ENCODE measurements at regions not wholly inside any gene's neighbourhood (a gene's known extent, or its start where the extent isn't known, plus 50 kb on each side); places are given as distances from the start of the nearest gene placed in this dataset.

DNA sequence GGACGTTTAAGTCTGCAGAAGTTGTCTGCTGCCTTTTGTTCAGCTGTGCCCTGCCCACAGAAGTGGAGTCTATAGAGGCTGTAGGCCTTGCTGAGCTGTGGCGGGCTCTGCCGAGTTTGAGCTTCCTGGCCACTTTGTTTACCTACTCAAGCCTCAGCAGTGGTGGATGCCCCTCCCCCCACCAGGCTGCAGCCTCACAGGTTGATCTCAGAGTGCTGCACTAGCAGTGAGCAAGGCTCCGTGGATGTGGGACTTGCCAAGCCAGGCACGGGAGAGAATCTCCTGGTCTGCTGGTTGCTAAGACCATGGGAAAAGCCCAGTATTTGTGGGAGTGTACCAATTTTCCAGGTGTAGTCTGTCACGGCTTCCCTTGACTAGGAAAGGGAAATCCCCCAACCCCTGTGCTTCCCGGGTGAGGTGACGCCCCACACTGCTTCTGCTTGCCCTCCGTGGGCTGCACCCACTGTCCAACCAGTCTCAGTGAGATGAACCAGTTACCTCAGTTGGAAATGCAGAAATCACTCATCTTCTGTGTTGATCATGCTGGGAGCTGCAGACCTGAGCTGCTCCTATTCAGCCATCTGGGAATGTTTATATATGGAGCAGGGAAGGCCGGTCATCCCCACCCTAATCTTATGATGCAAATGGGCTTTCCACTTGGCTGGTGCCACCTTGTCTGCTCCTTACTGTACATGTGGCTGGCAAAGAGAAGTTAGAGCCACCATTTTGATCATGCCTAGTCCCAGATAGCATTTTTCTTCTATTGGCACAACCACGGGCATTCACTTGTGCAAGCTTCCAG lies 156.9 kb upstream of the ITGA6 start:
- H3K4me1 ChIP-seq, result no peaks in the 10 kb centered on the region
- TF ChIP-seq POLR2AphosphoS5 (IDR thresholded peaks at IDR 0.05) (no peak), CTCF (IDR thresholded peaks at IDR 0.05 in 8 of 11, conservative IDR thresholded peaks at IDR 0.05 in 3 of 11) (no peak), POLR2A (IDR thresholded peaks at IDR 0.05) (no peak)
- no peak overlapping the region for H3K27ac ChIP-seq
- no peak for DNase-seq
- no peaks in the 10 kb centered on the region for H3K36me3 ChIP-seq
- H3K9me3 ChIP-seq, result no peaks in the 10 kb centered on the region
- H3K4me3 ChIP-seq, result no peak overlapping the region
- H3K27me3 ChIP-seq (replicated peaks in 1 of 7), result peaks cover 0 to 18% (median 0%) of the 10 kb centered on the region in 7 donors
- intact Hi-C loops (cut with DNase I; ENCODE audit: low total_unique reads), result no loop called here
- 66 to 82% (median 69%) methylated on average over 9 to 11 of the region's 11 CpGs for WGBS, 5 donors

GRCh38 chr2:172273910-172274571 lies 153.3 kb upstream of the ITGA6 start:
- intact Hi-C loops (cut with DNase I; ENCODE audit: low total_unique reads), result no loop called here
- Histone ChIP-seq H3K27me3 (replicated peaks in 1 of 7) (peaks cover 0 to 20% (median 0%) of the 10 kb centered on the region in 7 donors), H3K27ac (no peak overlapping the region), H3K4me3 (no peak overlapping the region), H3K36me3 (no peaks in the 10 kb centered on the region), H3K4me1 (no peaks in the 10 kb centered on the region), H3K9me3 (peaks cover 0 to 9% (median 0%) of the 10 kb centered on the region in 8 donors)
- no peak for DNase-seq
- no peak for TF ChIP-seq CTCF (IDR thresholded peaks at IDR 0.05 in 8 of 11, conservative IDR thresholded peaks at IDR 0.05 in 3 of 11)
- TF ChIP-seq POLR2A (IDR thresholded peaks at IDR 0.05), result no peak
- no peak for TF ChIP-seq POLR2AphosphoS5 (IDR thresholded peaks at IDR 0.05)
- 49 to 68% (median 64%) methylated on average over 6 of the region's 6 CpGs for WGBS, 5 donors

GRCh38 chr2:172275239-172275638 lies 152.1 kb upstream of the ITGA6 start:
- peaks cover 0 to 20% (median 0%) of the 10 kb centered on the region in 7 donors for H3K27me3 ChIP-seq (replicated peaks in 1 of 7)
- no peak overlapping the region for H3K4me3 ChIP-seq
- peaks cover 0 to 10% (median 0%) of the 10 kb centered on the region in 6 donors for H3K4me1 ChIP-seq
- intact Hi-C loops (cut with DNase I; ENCODE audit: low total_unique reads), result no loop called here
- H3K36me3 ChIP-seq, result no peaks in the 10 kb centered on the region
- 71 to 86% (median 80%) methylated on average over 5 of the region's 5 CpGs for WGBS, 5 donors
- H3K9me3 ChIP-seq, result peaks cover 0 to 9% (median 0%) of the 10 kb centered on the region in 8 donors
- H3K27ac ChIP-seq, result no peak overlapping the region
- no peak for TF ChIP-seq POLR2A (IDR thresholded peaks at IDR 0.05)
- DNase-seq, result no peak

DNA sequence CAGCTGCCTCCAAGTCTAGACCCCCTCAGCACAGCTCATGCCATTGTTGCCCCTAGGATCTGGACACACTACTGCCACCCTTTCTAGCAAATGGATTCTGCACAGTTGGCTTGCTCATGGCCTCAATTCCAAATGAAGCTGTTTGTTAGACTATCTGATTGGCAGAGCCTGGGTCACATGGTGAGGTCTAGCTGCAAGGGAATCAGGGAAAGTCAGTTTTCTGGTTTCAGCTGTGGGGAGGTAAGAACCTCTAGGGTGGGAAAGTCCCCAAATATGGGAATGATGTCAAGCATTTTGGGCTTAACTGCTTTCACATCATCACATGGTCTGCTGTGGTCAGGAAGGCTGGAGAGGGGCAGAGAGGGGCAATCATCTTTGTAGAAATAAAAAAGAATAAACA lies 150.4 kb upstream of the ITGA6 start:
- H3K4me1 ChIP-seq, result peaks cover 0 to 21% (median 6%) of the 10 kb centered on the region in 6 donors
- peaks cover 0 to 20% (median 0%) of the 10 kb centered on the region in 7 donors for H3K27me3 ChIP-seq (replicated peaks in 1 of 7)
- no peak for DNase-seq
- no peak overlapping the region for H3K4me3 ChIP-seq
- TF ChIP-seq POLR2AphosphoS5 (IDR thresholded peaks at IDR 0.05), result no peak
- H3K9me3 ChIP-seq, result peaks cover 0 to 9% (median 0%) of the 10 kb centered on the region in 8 donors
- no peaks in the 10 kb centered on the region for H3K36me3 ChIP-seq
- intact Hi-C loops (cut with DNase I; ENCODE audit: low total_unique reads), result no loop called here
- no peak overlapping the region for H3K27ac ChIP-seq

DNA sequence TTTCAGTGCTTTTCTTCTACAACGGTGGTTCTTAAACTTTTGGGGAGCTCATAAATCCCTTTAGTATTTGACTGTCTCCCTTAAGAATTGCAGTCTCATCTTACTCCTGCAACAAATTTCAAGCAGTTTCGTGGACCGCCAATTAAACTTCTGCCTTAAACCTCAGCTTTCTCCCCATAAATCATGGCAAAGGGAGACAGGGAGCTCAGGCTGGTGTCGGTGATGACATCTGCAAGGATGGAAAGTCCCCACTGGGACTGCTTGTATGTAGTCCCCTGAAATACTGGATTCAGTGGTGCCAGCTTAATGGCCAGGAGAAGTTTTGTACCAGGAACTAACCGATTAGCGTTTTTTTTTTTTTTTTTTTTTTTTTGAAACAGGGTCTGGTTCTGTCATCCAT lies 148.7 kb upstream of the ITGA6 start:
- 46 to 73% (median 55%) methylated on average over 6 of the region's 6 CpGs for WGBS, 5 donors
- peaks cover 0 to 20% (median 0%) of the 10 kb centered on the region in 7 donors for H3K27me3 ChIP-seq (replicated peaks in 1 of 7)
- intact Hi-C loops (cut with DNase I; ENCODE audit: low total_unique reads), result no loop called here
- peaks cover 0 to 21% (median 6%) of the 10 kb centered on the region in 6 donors for H3K4me1 ChIP-seq
- H3K9me3 ChIP-seq, result peaks cover 0 to 9% (median 0%) of the 10 kb centered on the region in 8 donors
- DNase-seq, result no peak
- no peak overlapping the region for H3K4me3 ChIP-seq
- TF ChIP-seq POLR2A (IDR thresholded peaks at IDR 0.05), result no peak
- TF ChIP-seq POLR2AphosphoS5 (IDR thresholded peaks at IDR 0.05), result no peak
- TF ChIP-seq CTCF (IDR thresholded peaks at IDR 0.05 in 8 of 11, conservative IDR thresholded peaks at IDR 0.05 in 3 of 11), result no peak
- no peaks in the 10 kb centered on the region for H3K36me3 ChIP-seq
- H3K27ac ChIP-seq, result no peak overlapping the region

Data from spleen (tissue), 11 donors.